ENCODE measurements at regions not wholly inside any gene's neighbourhood (a gene's known extent, or its start where the extent isn't known, plus 50 kb on each side); places are given as distances from the start of the nearest gene placed in this dataset.

DNA sequence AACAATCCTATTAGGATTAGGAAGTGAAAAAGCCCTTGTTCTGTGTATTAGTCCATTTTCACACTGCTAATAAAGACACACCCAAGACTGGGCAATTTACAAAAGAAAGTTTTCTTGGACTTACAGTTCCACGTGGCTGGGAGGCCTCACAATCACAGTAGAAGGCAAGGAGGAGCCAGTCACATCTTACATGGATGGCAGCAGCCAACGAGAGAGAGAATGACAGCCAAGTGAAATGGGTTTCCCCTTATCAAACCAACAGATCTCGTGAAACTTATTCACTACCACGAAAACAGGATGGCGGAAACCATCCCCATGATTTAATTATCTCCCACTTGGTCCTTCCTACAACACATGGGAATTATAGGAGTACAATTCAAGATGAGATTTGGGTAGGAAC is 248.2 kb upstream of the KCNMB2 start:
- Mint-ChIP-seq H3K4me3 (no peak overlapping the region), H3K27ac (no peak overlapping the region), H3K27me3 (ENCODE audit: low read depth, poor library complexity) (no peaks in the 10 kb centered on the region), H3K9me3 (peaks cover 28% of the 10 kb centered on the region), H3K4me1 (peaks cover 14% of the 10 kb centered on the region), H3K36me3 (ENCODE audit: low read depth) (peaks cover 26% of the 10 kb centered on the region)
- TF ChIP-seq, protein P1, sequence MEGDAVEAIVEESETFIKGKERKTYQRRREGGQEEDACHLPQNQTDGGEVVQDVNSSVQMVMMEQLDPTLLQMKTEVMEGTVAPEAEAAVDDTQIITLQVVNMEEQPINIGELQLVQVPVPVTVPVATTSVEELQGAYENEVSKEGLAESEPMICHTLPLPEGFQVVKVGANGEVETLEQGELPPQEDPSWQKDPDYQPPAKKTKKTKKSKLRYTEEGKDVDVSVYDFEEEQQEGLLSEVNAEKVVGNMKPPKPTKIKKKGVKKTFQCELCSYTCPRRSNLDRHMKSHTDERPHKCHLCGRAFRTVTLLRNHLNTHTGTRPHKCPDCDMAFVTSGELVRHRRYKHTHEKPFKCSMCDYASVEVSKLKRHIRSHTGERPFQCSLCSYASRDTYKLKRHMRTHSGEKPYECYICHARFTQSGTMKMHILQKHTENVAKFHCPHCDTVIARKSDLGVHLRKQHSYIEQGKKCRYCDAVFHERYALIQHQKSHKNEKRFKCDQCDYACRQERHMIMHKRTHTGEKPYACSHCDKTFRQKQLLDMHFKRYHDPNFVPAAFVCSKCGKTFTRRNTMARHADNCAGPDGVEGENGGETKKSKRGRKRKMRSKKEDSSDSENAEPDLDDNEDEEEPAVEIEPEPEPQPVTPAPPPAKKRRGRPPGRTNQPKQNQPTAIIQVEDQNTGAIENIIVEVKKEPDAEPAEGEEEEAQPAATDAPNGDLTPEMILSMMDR (IDR thresholded peaks at IDR 0.05) = no peak
- no peak for DNase-seq

- H3K4me1 Mint-ChIP-seq = peaks cover 14% of the 10 kb centered on the region
- H3K9me3 Mint-ChIP-seq = peaks cover 28% of the 10 kb centered on the region
- TF ChIP-seq, protein P1 (IDR thresholded peaks at IDR 0.05) = no peak
- no peak overlapping the region for H3K27ac Mint-ChIP-seq
- H3K36me3 Mint-ChIP-seq (ENCODE audit: low read depth) = peaks cover 26% of the 10 kb centered on the region
- H3K27me3 Mint-ChIP-seq (ENCODE audit: low read depth, poor library complexity) = no peaks in the 10 kb centered on the region
- H3K4me3 Mint-ChIP-seq = no peak overlapping the region
- no peak for DNase-seq
These were observed 246.6 kb upstream of the KCNMB2 start for GRCh38 chr3:178289544-178290160.

DNA sequence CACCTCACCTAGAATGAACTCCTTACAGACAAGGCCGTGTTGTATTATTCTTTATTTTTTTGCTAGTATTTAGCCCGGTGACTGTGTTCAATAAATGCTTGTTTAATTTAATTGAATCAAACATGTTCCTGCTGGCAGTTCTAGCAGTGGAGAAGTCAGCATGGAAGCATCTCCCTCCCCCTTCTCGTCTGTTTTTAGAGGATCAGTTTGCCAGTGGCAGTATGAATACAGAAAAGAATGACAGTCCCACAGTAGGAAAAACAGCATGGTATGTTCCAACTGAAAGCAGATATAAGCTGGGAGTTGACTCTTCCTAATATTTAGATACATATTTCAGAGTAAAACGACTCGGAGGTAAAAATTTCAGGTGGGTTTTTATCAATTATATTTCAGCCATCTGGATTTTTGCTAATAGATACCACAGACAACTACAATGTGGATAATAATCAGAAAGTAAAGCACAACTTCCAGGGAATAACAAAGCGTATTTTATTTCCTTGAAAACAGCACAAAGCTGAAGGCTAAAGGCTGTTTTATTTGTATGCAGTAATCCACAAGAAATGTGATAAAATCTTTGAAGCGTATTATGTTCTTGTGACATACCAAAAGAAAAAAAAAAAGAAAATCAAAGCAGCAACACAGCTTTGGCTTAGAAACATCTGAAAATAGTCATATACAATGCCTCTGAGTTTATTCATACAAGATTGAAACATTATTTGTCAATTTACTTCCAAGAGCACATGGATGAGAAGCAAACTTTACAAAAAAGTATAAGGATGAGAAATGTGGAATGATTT is 244.5 kb upstream of the KCNMB2 start:
- no peak overlapping the region for H3K4me3 Mint-ChIP-seq
- peaks cover 24% of the 10 kb centered on the region for H3K36me3 Mint-ChIP-seq (ENCODE audit: low read depth)
- TF ChIP-seq, protein P1 (IDR thresholded peaks at IDR 0.05) = no peak
- DNase-seq = no peak
- peaks cover 26% of the 10 kb centered on the region for H3K9me3 Mint-ChIP-seq
- H3K27ac Mint-ChIP-seq = no peak overlapping the region
- H3K4me1 Mint-ChIP-seq = peaks cover 14% of the 10 kb centered on the region
- H3K27me3 Mint-ChIP-seq (ENCODE audit: low read depth, poor library complexity) = no peaks in the 10 kb centered on the region

DNA sequence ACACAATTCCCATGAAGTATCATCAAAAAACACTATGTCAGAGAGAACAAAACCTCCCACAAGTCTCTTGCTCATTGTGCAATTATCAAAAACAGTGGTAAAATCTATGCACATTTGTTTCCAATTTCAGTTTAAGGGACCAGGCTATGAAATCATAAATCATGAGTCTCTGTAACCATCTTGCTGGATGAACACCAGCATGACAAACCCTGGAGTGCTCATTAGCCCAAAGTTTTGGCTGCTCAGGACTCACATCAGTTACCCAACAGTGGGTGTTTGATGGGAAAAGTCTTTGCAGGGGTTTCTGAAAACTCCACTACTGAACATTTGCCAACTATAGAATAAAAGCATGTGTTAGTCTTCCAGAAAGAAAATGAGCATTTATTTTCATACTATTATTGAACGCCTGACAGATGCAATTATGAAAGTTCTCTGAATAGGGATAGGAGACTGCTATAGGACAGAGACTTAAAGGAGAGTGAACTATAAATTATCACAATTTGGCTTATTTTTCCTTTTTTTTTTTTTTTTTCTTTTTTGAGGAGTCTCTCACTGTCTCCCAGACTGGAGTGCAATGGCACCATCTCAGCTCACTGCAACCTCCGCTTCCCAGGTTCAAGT is 240.8 kb upstream of the KCNMB2 start:
- no peaks in the 10 kb centered on the region for H3K9me3 Mint-ChIP-seq
- TF ChIP-seq, protein P1 (IDR thresholded peaks at IDR 0.05) = no peak
- H3K4me1 Mint-ChIP-seq = peaks cover 11% of the 10 kb centered on the region
- no peak for DNase-seq
- H3K36me3 Mint-ChIP-seq (ENCODE audit: low read depth) = no peaks in the 10 kb centered on the region
- no peak overlapping the region for H3K4me3 Mint-ChIP-seq
- no peak overlapping the region for H3K27ac Mint-ChIP-seq
- no peaks in the 10 kb centered on the region for H3K27me3 Mint-ChIP-seq (ENCODE audit: low read depth, poor library complexity)

DNA sequence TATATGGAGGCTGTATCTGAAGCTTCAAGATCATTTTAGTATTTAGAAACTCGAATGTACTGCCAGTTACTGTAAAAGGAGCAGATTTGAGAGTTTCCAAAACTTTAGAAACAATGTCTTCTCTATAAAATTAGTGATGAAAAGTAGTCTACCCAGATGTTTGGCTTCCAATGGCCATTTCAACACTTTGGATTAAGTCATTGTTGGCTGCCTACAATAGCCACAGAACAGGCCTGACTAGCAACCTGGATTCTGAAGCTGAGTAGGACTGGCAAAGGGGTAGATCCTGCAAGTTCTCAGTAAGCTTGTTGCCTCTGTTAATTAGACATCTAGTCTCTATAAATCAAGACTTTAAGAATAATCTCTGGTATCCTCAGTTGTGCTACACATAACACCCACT is 239.0 kb upstream of the KCNMB2 start:
- H3K4me1 Mint-ChIP-seq = peaks cover 7% of the 10 kb centered on the region
- DNase-seq = no peak
- H3K36me3 Mint-ChIP-seq (ENCODE audit: low read depth) = no peaks in the 10 kb centered on the region
- no peaks in the 10 kb centered on the region for H3K9me3 Mint-ChIP-seq
- no peaks in the 10 kb centered on the region for H3K27me3 Mint-ChIP-seq (ENCODE audit: low read depth, poor library complexity)
- no peak overlapping the region for H3K27ac Mint-ChIP-seq
- TF ChIP-seq, protein P1 (IDR thresholded peaks at IDR 0.05) = no peak
- H3K4me3 Mint-ChIP-seq = no peak overlapping the region
